Inflammatory macrophage treated with lipopolysaccharide for 1 hour (primary cell): ENCODE measurements at regions not wholly inside any gene's neighbourhood (a gene's known extent, or its start where the extent isn't known, plus 50 kb on each side); places are given as distances from the start of the nearest gene placed in this dataset.

ENCODE experiments used
- DNase-seq, 2 donors: peaks; one replicate each; pipeline ENCODE4 v3.0.0-alpha.2; 2020 to 2022

DNA sequence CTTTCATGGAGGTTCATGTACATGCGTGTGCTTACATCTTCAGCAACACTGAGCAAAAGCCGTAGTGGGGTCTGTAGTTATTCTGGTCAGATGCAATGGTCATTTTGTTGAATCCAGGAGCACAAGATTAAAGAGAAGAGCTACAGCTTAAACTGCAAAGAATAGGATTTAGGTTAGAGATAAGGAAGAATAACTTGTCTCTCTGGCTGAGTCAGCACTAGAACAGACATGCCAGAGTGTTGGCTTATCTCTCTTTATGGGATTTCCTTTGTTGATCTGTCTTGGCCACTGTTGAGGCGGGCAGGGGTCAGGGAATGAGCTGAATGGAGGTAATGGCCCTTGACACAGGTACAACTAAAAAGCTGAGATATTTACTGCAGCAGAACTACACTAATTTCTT is 473.5 kb downstream of the CCSER2 start:
- DNase-seq = no peak

GRCh38 chr10:84805149-84805548 is 476.8 kb downstream of the CCSER2 start:
- DNase-seq = no peak

DNA sequence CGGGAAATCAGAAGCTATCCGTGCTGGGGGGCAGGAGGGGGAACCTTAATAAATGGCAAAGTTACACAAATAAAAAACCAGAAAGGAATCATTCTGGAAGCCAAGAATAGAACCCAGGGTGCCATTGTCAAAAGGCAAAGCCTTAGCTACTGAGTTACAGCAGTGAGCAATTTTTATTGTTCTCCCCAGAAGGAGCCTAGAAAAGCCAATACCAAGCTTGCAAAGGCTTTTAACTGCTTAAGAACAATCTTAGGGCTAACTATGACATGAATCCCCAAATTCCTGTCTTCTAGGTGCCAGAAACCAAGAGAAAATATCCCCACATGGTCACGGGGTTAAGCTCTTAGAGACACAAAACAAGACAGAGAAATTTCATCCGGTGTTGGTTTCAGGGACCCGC is 482.7 kb downstream of the CCSER2 start:
- no peak for DNase-seq

GRCh38 chr10:84818961-84819360 is 490.6 kb downstream of the CCSER2 start:
- DNase-seq = no peak

GRCh38 chr10:84820120-84820519 is 491.7 kb downstream of the CCSER2 start:
- no peak for DNase-seq

GRCh38 chr10:84820596-84820995 is 492.2 kb downstream of the CCSER2 start:
- no peak for DNase-seq

DNA sequence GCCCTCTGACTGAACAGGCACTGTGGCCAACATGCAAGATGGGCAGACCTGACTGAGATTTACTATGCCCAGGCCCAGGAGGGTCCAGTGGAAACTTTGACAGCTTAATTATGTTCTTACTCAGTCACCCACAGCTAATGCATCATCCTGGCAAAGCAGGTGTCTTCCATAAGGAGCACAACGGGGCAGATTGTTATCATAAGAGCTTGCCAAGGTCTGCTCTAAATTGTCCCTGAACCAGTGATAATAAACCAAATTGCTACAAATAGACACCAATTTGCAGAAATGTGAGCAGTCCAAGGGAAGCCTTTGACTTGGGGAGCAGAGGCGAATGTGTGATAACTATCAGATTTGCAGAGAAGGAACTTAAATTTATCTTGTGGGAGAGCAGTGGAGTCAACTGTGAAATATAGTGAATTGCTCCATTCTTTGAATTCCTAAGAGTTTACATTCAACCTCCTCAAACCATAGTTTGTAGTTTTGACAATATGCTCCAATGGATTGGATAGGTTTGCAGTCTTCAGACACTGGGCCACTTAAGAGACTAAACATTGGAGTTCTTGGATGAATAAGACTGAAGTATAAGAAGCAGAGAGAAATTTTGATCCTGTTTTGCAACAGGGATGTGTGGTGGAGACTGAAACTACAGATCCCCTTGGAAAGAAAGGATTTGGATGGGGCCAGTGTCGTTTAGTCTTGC is 494.7 kb downstream of the CCSER2 start:
- DNase-seq = no peak

DNA sequence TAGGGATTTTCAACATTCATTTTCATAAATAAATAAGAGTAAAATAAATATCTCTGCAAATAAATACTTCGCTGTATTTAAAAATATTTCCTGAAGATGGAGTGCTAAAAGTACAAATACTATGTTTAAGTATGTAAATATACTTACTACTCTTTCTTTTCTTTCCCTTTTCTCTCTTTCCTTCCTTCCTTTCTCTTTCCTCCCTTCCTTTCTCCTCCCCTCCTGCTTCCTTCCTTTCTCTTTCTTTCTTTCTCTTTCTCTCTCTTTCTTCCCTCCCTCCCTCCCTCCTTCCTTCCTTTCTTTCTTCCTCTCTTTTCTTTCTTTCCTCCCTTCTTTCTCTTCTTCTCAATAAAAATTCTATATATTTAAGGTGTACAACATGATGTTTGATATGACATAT is 496.1 kb downstream of the CCSER2 start:
- DNase-seq = no peak

DNA sequence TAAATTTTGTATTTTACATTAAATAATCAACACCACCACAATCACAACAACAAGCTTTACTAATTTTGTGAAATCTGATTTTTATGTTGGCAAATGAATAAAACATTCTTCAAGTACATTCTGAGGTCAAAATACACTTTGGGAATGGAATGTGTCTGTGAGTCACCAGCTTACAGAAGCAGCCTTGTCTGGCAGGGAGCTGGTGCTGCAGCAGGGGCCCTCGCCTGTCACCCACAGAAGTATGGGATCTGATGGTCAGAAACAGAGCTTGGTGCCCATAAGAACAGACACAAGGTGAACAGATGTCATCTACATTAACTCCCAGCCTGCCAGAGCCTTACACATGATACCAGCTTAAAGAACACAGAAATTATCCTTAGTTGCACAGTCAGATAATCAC is 496.9 kb downstream of the CCSER2 start:
- DNase-seq = no peak

GRCh38 chr10:84826704-84827103 is 498.3 kb downstream of the CCSER2 start:
- DNase-seq = no peak

DNA sequence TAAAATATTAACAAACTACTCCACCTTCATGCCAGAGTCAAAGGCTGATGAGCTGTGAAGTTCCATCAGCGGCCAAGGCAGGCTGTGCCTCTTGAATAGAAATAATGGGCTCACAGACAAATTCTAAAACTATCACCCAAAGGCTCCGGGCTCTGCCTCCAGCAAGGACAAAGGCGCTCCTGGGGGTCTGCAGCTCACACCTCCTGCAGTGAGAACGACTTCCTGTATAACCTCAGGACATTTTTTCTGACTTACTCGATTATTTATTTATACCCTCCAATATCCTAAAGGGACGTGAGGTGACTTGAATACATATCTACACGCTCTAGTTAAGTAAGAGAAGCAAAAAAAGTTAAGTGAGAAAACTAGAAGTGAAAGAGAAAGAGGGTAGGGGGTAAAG is 500.7 kb downstream of the CCSER2 start:
- DNase-seq = no peak

DNA sequence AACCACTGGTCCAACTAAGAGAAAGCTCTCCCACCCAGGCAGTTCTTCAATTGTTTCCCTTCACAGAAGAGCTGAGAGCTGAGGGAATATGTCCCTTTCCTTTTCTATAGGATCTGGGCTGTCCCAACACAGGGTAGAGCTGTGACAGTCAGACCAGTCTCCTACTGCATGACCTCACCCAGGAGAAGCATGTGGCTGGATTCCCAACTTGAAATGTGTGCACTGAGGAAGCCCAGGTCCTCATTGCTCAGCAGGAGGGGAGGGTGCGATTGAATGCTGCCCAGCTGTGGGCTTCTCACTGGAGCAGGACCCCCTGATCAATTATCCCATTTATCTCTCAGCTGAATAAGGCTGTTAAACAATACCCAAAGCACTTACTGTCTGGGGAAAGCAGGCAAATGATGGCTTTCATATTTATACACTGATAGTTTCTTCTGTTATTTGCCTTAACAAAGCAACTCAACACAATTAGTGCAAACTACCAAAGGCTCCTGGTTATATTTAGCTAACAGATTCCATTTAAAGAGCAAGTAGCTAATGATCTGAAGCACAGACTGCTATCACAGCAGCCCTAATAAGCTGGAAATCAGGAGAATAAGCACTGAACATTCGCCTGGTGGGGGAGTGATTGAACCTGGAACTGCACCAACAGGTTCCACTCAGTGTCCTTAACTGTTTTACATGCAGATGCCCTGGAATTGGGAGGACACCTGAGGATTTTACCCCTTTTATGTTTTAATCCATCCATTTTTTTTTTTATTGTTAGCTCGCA is 508.8 kb downstream of the CCSER2 start:
- no peak for DNase-seq

DNA sequence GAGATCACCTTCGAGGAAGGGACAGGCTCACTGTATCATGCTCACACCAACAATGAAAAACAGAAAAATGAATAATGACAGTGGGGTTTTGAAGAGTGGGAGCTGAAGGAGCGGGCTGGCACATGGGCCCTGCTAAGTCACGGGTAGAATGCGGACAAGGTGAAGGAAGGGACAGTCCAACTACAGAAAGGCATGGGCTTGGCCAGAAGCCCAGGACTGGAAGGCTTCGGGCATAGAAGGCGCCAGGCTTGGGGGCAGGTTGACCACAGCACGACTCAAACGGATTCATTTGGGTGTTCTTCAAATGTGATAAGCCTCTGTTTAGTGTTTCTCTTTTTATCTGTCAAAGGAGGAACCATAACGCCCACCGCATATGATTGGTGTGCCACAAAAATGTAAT is 509.5 kb downstream of the CCSER2 start:
- no peak for DNase-seq

GRCh38 chr10:84838851-84839250 is 510.5 kb downstream of the CCSER2 start:
- no peak for DNase-seq

DNA sequence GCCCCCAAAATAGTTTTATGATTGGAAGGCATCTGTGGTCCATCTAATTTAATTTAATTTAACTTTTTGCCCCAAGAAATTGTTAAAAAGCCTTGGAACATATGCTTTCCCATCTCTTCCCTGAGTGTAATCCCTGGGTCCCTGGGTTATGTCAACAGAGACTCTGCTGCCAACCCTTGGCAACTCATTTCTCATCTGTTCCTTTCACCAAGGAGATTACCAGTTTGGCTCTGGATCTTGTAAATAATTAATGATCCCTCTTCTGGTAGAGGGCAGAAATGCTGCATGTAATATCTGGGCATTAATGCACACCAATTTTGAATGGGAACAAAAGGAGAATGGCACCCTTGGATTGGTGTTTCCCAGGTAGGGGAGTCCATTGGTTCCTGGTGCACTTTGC is 514.2 kb downstream of the CCSER2 start:
- DNase-seq = no peak

DNA sequence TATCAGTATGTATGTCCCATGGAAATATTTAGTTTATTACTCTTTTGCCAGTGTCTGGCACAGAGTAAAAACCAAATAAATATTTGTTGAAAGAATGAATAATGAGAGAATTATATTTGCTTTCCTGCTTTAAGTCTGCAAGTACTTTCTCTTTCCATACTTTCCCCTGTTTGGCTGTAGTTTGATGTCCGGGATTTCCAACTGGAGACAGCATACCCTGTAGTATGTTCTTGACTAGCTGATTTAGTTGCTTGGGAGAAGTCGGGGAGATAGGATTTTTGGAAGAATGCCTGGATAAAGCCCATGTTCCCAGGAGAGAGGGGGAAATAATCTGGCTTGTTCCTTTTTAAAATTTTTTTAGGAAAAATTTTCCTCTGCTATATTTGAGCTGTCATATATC is 516.1 kb downstream of the CCSER2 start:
- DNase-seq = no peak

GRCh38 chr10:84845628-84846261 is 517.4 kb downstream of the CCSER2 start:
- no peak for DNase-seq

- no peak for DNase-seq
These were observed 518.4 kb downstream of the CCSER2 start for GRCh38 chr10:84846658-84847316.

GRCh38 chr10:84848967-84849366 is 520.6 kb downstream of the CCSER2 start:
- no peak for DNase-seq

DNA sequence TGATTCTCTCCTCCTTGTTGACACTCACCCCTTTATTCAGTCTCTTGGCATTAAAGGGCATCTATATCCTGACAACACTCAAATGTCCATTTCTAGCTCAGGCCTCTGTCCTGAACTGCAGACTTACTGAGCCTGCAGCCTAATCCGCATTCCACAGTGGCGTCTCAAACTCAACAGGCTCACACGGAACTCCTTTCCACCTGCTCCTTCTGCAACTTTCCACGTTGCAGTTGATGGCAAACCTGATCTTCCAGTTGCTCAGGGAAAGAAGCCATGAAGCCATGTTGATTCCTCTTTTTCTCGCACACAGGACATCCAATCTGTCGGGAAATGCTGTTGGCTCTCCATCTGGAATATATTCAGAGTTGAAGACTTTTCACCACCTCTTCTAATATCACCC is 522.4 kb downstream of the CCSER2 start:
- no peak for DNase-seq

DNA sequence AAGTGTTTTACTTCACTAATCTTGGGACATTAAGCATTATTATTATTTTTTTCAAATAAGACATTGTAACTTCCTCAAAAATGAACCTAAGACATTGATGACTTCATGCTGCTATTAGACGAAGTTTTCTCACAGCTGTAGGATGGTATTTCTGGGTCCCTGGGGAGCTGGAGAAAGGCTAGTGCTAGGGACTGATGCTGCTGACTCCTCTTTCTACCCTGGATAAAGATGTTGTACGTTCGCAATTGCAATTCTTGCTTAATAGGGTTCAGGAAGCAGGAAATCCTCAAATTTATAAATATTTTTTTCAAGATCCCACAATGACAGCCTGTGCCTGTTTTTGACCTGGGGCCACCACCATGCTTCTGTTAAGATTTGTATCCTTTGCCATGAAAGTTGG is 526.0 kb downstream of the CCSER2 start:
- DNase-seq = no peak

- no peak for DNase-seq
These were observed 532.5 kb downstream of the CCSER2 start for GRCh38 chr10:84860855-84861254.

DNA sequence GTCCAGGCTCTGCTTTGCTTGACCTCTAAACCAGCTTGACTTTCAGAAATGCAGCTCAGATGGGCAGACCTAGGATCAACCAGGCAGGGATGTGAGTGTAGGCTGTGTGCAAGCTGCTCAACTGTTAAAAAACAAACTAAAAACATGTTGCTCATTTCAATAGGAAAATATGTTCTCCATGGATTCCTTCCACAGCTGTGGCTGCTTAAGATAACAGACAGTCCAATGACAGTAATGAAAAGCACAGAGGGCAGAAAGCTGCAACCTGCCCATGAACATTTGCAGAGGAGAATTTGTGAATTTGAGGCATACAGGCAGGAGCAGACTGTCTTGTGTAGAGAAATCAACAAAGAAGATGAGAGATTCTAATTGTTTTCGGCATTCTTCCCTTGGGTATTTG is 534.2 kb downstream of the CCSER2 start:
- DNase-seq = no peak

GRCh38 chr10:84863675-84864074 is 535.3 kb downstream of the CCSER2 start:
- no peak for DNase-seq
